Trophoblast cell (in vitro differentiated cells and primary cell): ENCODE measurements at regions not wholly inside any gene's neighbourhood (a gene's known extent, or its start where the extent isn't known, plus 50 kb on each side); places are given as distances from the start of the nearest gene placed in this dataset.

Experiments
- DNase-seq, 2 donors: peaks; one replicate each; pipeline ENCODE4 v3.0.0-alpha.2; 2016
- H2AFZ ChIP-seq: 2 replicates; pipeline ENCODE4 v1.6.1; 2013; ENCODE audit warnings: low read length, moderate library complexity, mild to moderate bottlenecking; ENCODE audit not compliant: insufficient read depth, poor library complexity
- H2AK5ac ChIP-seq: 2 replicates; pipeline ENCODE4 v1.6.1; 2013; ENCODE audit warnings: mild to moderate bottlenecking, low read length
- H2BK120ac ChIP-seq: 2 replicates; pipeline ENCODE4 v1.6.1; 2013; ENCODE audit warnings: low read length, mild to moderate bottlenecking, moderate library complexity; ENCODE audit not compliant: insufficient read depth, poor library complexity
- H2BK12ac ChIP-seq: 2 replicates; pipeline ENCODE4 v1.6.1; 2013; ENCODE audit warnings: mild to moderate bottlenecking, low read length, moderate library complexity
- H2BK5ac ChIP-seq: 2 replicates; pipeline ENCODE4 v1.6.1; 2013; ENCODE audit warnings: low read length, low read depth, moderate library complexity, mild to moderate bottlenecking; ENCODE audit not compliant: poor library complexity
- H3K14ac ChIP-seq: 2 replicates; pipeline ENCODE4 v1.6.1; 2013; ENCODE audit warnings: mild to moderate bottlenecking, low read length
- H3K18ac ChIP-seq: 2 replicates; pipeline ENCODE4 v1.6.1; 2013; ENCODE audit warnings: mild to moderate bottlenecking, low read length
- H3K23ac ChIP-seq: 2 replicates; pipeline ENCODE4 v1.6.1; 2013; ENCODE audit warnings: low read length
- H3K27ac ChIP-seq: 2 replicates; pipeline ENCODE4 v1.5.1; 2013; ENCODE audit warnings: low read depth, mild to moderate bottlenecking, inconsistent platforms, low read length, moderate library complexity
- H3K27me3 ChIP-seq: 2 replicates; pipeline ENCODE4 v1.6.1; 2013; ENCODE audit warnings: inconsistent platforms, mild to moderate bottlenecking, low read length, moderate library complexity; ENCODE audit not compliant: insufficient read depth
- H3K36me3 ChIP-seq, 2 experiments: 1 replicate in 1 of 2; 2 replicates in 1 of 2; pipeline ENCODE4 v1.6.1; 2013; ENCODE audit warnings: low read length in 2 of 2, mild to moderate bottlenecking in 2 of 2, moderate library complexity in 1 of 2; ENCODE audit not compliant: insufficient read depth in 2 of 2, control insufficient read depth in 1 of 2
- H3K4ac ChIP-seq: 2 replicates; pipeline ENCODE4 v1.6.1; 2013; ENCODE audit warnings: low read depth, mild to moderate bottlenecking, low read length, moderate library complexity
- H3K4me1 ChIP-seq, 2 experiments: 1 replicate in 1 of 2; 2 replicates in 1 of 2; pipeline ENCODE4 v1.6.1; 2013; ENCODE audit warnings: low read length in 2 of 2, mild to moderate bottlenecking in 2 of 2, moderate library complexity in 1 of 2; ENCODE audit not compliant: insufficient read depth in 2 of 2, control insufficient read depth in 1 of 2
- H3K4me2 ChIP-seq: 2 replicates; pipeline ENCODE4 v1.6.1; 2013; ENCODE audit warnings: inconsistent platforms, mild to moderate bottlenecking, low read length, moderate library complexity
- H3K4me3 ChIP-seq: 2 replicates; pipeline ENCODE4 v1.5.1; 2013; ENCODE audit warnings: mild to moderate bottlenecking, low read depth, low read length, inconsistent platforms
- H3K79me1 ChIP-seq: one replicate; pipeline ENCODE4 v1.6.1; 2013; ENCODE audit warnings: low read length
- H3K79me2 ChIP-seq: 2 replicates; pipeline ENCODE4 v1.6.1; 2013; ENCODE audit warnings: low read length, mild to moderate bottlenecking; ENCODE audit not compliant: control insufficient read depth, insufficient read depth, poor library complexity
- H3K9ac ChIP-seq: 2 replicates; pipeline ENCODE4 v1.6.1; 2013; ENCODE audit warnings: mild to moderate bottlenecking, low read length
- H3K9me3 ChIP-seq: 2 replicates; pipeline ENCODE4 v1.6.1; 2013; ENCODE audit warnings: low read depth, mild to moderate bottlenecking, control low read depth, inconsistent platforms, low read length; ENCODE audit not compliant: insufficient read depth
- H4K12ac ChIP-seq: 2 replicates; pipeline ENCODE4 v1.6.1; 2013; ENCODE audit warnings: low read depth, mild to moderate bottlenecking, low read length, moderate library complexity
- H4K8ac ChIP-seq: 2 replicates; pipeline ENCODE4 v1.6.1; 2013; ENCODE audit warnings: low read depth, mild to moderate bottlenecking, low read length, moderate library complexity
- H4K91ac ChIP-seq: one replicate; pipeline ENCODE4 v1.6.1; 2013; ENCODE audit warnings: low read depth, mild to moderate bottlenecking, low read length, moderate library complexity
- WGBS: extraction: QIAGEN DNeasy Blood & Tissue Kit; methylation state at CpG from one replicate; pipeline ENCODE4 v1.1.7; 2013; ENCODE audit warnings: missing lambda C conversion rate; ENCODE audit not compliant: insufficient read length, insufficient coverage; ENCODE audit errors: extremely low coverage; 5-methylcytosine and 5-hydroxymethylcytosine counted together

DNA sequence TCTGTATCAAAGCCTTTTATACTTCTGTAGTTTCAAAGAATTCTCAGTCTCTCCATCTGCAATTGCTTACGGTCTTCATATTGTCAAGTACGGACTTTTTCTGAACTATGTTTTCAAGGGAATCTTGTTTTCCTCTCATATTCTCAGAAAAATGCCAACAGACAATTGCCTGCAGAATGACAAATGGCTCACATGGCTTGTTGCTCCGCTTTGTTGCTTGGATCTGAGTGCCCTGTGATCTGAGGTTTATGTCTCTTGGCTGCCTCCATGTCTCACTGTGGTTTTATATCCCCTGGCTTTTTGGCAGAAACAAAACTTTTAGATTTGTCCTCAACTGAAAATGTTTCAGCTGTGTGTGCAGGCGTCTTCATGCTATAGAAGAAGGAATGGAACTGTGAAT lies 285.4 kb upstream of the CHD6 start:
- Histone ChIP-seq H3K4ac (no peak overlapping the region), H3K4me3 (no peak overlapping the region), H2BK120ac (no peak overlapping the region), H2BK12ac (no peak overlapping the region), H3K4me1 (no peaks in the 10 kb centered on the region), H4K91ac (no peak overlapping the region), H3K4me2 (no peak overlapping the region), H3K18ac (no peak overlapping the region), H3K23ac (no peak overlapping the region), H4K8ac (no peak overlapping the region), H3K9me3 (no peaks in the 10 kb centered on the region), H3K27ac (no peak overlapping the region), H3K14ac (no peak overlapping the region), H3K9ac (no peak overlapping the region), H2AFZ (no peak overlapping the region), H3K79me1 (no peaks in the 10 kb centered on the region), H4K12ac (no peak overlapping the region), H3K36me3 (no peaks in the 10 kb centered on the region), H2AK5ac (no peak overlapping the region), H3K79me2 (no peaks in the 10 kb centered on the region), H3K27me3 (no peaks in the 10 kb centered on the region), H2BK5ac (no peak overlapping the region)
- no CpG with 5 or more reads among the region's 4 CpGs for WGBS
- DNase-seq, result no peak

- H4K8ac ChIP-seq, result no peak overlapping the region
- no peaks in the 10 kb centered on the region for H3K79me1 ChIP-seq
- H3K79me2 ChIP-seq, result no peaks in the 10 kb centered on the region
- H3K9ac ChIP-seq, result no peak overlapping the region
- no peaks in the 10 kb centered on the region for H3K36me3 ChIP-seq
- no peaks in the 10 kb centered on the region for H3K9me3 ChIP-seq
- no peak overlapping the region for H3K18ac ChIP-seq
- no peak overlapping the region for H3K4ac ChIP-seq
- no peak overlapping the region for H2BK5ac ChIP-seq
- H3K4me3 ChIP-seq, result no peak overlapping the region
- H3K23ac ChIP-seq, result no peak overlapping the region
- no peak overlapping the region for H4K12ac ChIP-seq
- H2AFZ ChIP-seq, result no peak overlapping the region
- H2BK120ac ChIP-seq, result no peak overlapping the region
- no peak overlapping the region for H3K14ac ChIP-seq
- no CpG with 5 or more reads among the region's 4 CpGs for WGBS
- no peak overlapping the region for H3K27ac ChIP-seq
- H3K27me3 ChIP-seq, result no peaks in the 10 kb centered on the region
- H4K91ac ChIP-seq, result no peak overlapping the region
- H3K4me1 ChIP-seq, result no peaks in the 10 kb centered on the region
- no peak overlapping the region for H2BK12ac ChIP-seq
- H2AK5ac ChIP-seq, result no peak overlapping the region
- DNase-seq, result no peak
- no peak overlapping the region for H3K4me2 ChIP-seq
Observed at GRCh38 chr20:41902346-41902745, 284.2 kb upstream of the CHD6 start.

DNA sequence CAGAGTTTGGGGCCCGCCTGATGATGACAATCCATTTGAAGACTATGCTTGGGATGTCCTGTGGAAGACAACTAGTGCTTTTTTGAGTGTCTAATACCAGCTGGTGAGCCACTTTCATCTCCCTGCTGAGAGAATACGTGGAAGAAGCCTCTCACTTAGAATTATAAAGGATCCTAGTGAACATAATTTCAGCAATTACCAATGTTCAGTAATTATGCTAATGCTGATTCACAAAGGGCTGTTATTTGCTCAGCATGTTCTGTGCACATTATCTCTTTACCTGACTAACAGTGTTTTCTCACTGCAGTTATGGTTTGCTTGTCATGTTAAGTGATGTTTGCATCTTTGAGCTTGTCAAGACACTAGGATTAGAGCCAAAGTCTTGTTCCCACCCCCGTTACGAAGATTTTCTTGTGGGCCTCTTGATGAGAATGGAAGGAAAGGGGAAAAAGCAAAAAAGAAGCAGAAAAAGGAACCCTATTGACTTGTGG lies 282.1 kb upstream of the CHD6 start:
- Histone ChIP-seq H4K8ac (no peak overlapping the region), H2BK120ac (no peak overlapping the region), H4K12ac (no peak overlapping the region), H3K14ac (no peak overlapping the region), H3K36me3 (no peaks in the 10 kb centered on the region), H3K4me1 (no peaks in the 10 kb centered on the region), H3K18ac (no peak overlapping the region), H3K79me2 (no peaks in the 10 kb centered on the region), H3K27ac (no peak overlapping the region), H2BK5ac (no peak overlapping the region), H3K4me2 (no peak overlapping the region), H3K9me3 (no peaks in the 10 kb centered on the region), H3K27me3 (no peaks in the 10 kb centered on the region), H3K79me1 (no peaks in the 10 kb centered on the region), H2BK12ac (no peak overlapping the region), H3K4me3 (no peak overlapping the region), H3K9ac (no peak overlapping the region), H4K91ac (no peak overlapping the region), H2AFZ (no peak overlapping the region), H3K23ac (no peak overlapping the region), H3K4ac (no peak overlapping the region), H2AK5ac (no peak overlapping the region)
- DNase-seq, result no peak
- WGBS, result no CpG with 5 or more reads among the region's 4 CpGs

GRCh38 chr20:41897708-41898107 lies 279.5 kb upstream of the CHD6 start:
- H3K18ac ChIP-seq, result no peak overlapping the region
- H4K12ac ChIP-seq, result no peak overlapping the region
- H3K79me1 ChIP-seq, result no peaks in the 10 kb centered on the region
- no peak overlapping the region for H2BK5ac ChIP-seq
- H4K8ac ChIP-seq, result no peak overlapping the region
- H2BK120ac ChIP-seq, result no peak overlapping the region
- H3K4me1 ChIP-seq, result no peaks in the 10 kb centered on the region
- no peaks in the 10 kb centered on the region for H3K27me3 ChIP-seq
- H2AK5ac ChIP-seq, result no peak overlapping the region
- H4K91ac ChIP-seq, result no peak overlapping the region
- H3K79me2 ChIP-seq, result no peaks in the 10 kb centered on the region
- H3K4me2 ChIP-seq, result no peak overlapping the region
- no peak overlapping the region for H3K4me3 ChIP-seq
- WGBS, result no CpG with 5 or more reads among the region's 5 CpGs
- no peak overlapping the region for H3K14ac ChIP-seq
- H3K27ac ChIP-seq, result no peak overlapping the region
- DNase-seq, result no peak
- H3K4ac ChIP-seq, result no peak overlapping the region
- no peak overlapping the region for H3K23ac ChIP-seq
- H3K36me3 ChIP-seq, result no peaks in the 10 kb centered on the region
- no peak overlapping the region for H3K9ac ChIP-seq
- H3K9me3 ChIP-seq, result no peaks in the 10 kb centered on the region
- H2BK12ac ChIP-seq, result no peak overlapping the region
- no peak overlapping the region for H2AFZ ChIP-seq
